K562 (cell line): ENCODE measurements at regions not wholly inside any gene's neighbourhood (a gene's known extent, or its start where the extent isn't known, plus 50 kb on each side); places are given as distances from the start of the nearest gene placed in this dataset.

ENCODE experiments used
- EZH2 ChIP-seq: IDR thresholded peaks from 2 replicates; pipeline ENCODE4 v1.6.1; 2012; ENCODE audit warnings: low read depth, mild to moderate bottlenecking, inconsistent platforms, low read length, borderline replicate concordance
- MLX ChIP-seq, 2 experiments: fragments of 450-650 bp in 1 of 2; sonication (generic) in 1 of 2; formaldehyde crosslinking; conservative IDR thresholded peaks; 2 replicates each; pipeline versions ENCODE4 v1.4.0 to v1.8.1; 2020 to 2022; ENCODE audit warnings: mild to moderate bottlenecking in 1 of 2, missing genetic modification reagents in 1 of 2
- TEAD4 ChIP-seq, 2 experiments: sonication (generic) in 1 of 2; formaldehyde crosslinking in 1 of 2; IDR thresholded peaks; 2 replicates each; pipeline versions ENCODE4 v1.6.1 to v1.8.0; 2012 to 2022; ENCODE audit warnings: borderline replicate concordance in 1 of 2, inconsistent platforms in 1 of 2, low read length in 1 of 2, mild to moderate bottlenecking in 1 of 2, missing genetic modification reagents in 1 of 2

GRCh38 chr4:22587253-22587652 is 71.4 kb upstream of the ADGRA3 start:
- TF ChIP-seq EZH2 (no peak), MLX (CRISPR knock-in tag; conservative IDR thresholded peaks at IDR 0.05) (no peak), TEAD4 (IDR thresholded peaks at IDR 0.05; ENCODE audit: low read length) (no peak), TEAD4 (CRISPR knock-in tag; IDR thresholded peaks at IDR 0.05; ENCODE audit: borderline replicate concordance) (no peak)
